Liver (tissue), 3 donors: ENCODE measurements at regions not wholly inside any gene's neighbourhood (a gene's known extent, or its start where the extent isn't known, plus 50 kb on each side); places are given as distances from the start of the nearest gene placed in this dataset.

Experiments
- FOXA1 ChIP-seq: IDR thresholded peaks from 2 replicates; pipeline ENCODE4 v1.6.1; 2016; ENCODE audit warnings: antibody characterized with exemption
- GABPA ChIP-seq, 2 donors: IDR thresholded peaks in 1 of 2; conservative IDR thresholded peaks in 1 of 2; 2 replicates each; pipeline ENCODE4 v1.6.1; 2016; ENCODE audit warnings: antibody characterized with exemption in 2 of 2, mild to moderate bottlenecking in 1 of 2, moderate library complexity in 1 of 2
- JUND ChIP-seq, 2 donors: IDR thresholded peaks; 2 replicates each; pipeline ENCODE4 v1.6.1; 2016; ENCODE audit warnings: antibody characterized with exemption in 2 of 2
- NR2F2 ChIP-seq: IDR thresholded peaks from 2 replicates; pipeline ENCODE4 v1.6.1; 2016; ENCODE audit warnings: antibody characterized with exemption
- SP1 ChIP-seq: IDR thresholded peaks from 2 replicates; pipeline ENCODE4 v1.6.1; 2018; ENCODE audit warnings: antibody characterized with exemption, mild to moderate bottlenecking
- YY1 ChIP-seq: IDR thresholded peaks from 2 replicates; pipeline ENCODE4 v1.6.1; 2016; ENCODE audit warnings: antibody characterized with exemption, mild to moderate bottlenecking
- TF ChIP-seq, protein P1 (sequence below): fragments of 150-350 bp; IDR thresholded peaks from 2 replicates; pipeline ENCODE4 v1.5.1; 2017; ENCODE audit warnings: improper control_type of control experiment, low read depth, low read length; ENCODE audit not compliant: missing input control
- TF ChIP-seq, protein P2 (sequence below): IDR thresholded peaks from 2 replicates; pipeline ENCODE4 v1.6.1; 2016; ENCODE audit warnings: antibody characterized with exemption
- TF ChIP-seq, protein P3 (sequence below): IDR thresholded peaks from 2 replicates; pipeline ENCODE4 v1.6.1; 2016; ENCODE audit warnings: antibody characterized with exemption, mild to moderate bottlenecking
- TF ChIP-seq, protein P4 (sequence below): IDR thresholded peaks from 2 replicates; pipeline ENCODE4 v1.6.1; 2016; ENCODE audit warnings: antibody characterized with exemption
- donor health status: healthy.
- donor health status: healthy.

DNA sequence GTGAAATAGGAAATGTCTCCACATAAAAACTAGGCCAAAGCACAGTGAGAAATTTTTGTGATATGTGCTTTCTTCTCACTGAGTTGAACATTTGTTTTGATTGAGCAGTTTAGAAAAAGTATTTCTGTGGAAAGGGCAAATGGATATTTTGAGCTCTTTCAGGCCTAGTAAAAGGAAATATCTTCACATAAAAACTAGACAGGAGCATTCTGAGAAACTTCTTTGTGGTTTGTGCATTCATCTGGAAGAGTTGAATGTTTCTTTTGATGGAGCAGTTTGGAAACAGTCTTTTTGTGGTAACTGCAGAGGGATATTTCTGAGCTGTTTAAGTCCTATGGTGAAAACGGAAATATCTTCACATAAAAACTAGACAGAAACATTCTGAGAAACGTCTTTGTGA is 582.7 kb upstream of the ALG10B start:
- TF ChIP-seq, protein P1, sequence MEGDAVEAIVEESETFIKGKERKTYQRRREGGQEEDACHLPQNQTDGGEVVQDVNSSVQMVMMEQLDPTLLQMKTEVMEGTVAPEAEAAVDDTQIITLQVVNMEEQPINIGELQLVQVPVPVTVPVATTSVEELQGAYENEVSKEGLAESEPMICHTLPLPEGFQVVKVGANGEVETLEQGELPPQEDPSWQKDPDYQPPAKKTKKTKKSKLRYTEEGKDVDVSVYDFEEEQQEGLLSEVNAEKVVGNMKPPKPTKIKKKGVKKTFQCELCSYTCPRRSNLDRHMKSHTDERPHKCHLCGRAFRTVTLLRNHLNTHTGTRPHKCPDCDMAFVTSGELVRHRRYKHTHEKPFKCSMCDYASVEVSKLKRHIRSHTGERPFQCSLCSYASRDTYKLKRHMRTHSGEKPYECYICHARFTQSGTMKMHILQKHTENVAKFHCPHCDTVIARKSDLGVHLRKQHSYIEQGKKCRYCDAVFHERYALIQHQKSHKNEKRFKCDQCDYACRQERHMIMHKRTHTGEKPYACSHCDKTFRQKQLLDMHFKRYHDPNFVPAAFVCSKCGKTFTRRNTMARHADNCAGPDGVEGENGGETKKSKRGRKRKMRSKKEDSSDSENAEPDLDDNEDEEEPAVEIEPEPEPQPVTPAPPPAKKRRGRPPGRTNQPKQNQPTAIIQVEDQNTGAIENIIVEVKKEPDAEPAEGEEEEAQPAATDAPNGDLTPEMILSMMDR: no peak
- TF ChIP-seq FOXA1: no peak
- TF ChIP-seq, protein P2, sequence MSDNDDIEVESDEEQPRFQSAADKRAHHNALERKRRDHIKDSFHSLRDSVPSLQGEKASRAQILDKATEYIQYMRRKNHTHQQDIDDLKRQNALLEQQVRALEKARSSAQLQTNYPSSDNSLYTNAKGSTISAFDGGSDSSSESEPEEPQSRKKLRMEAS: no peak
- no peak for TF ChIP-seq NR2F2
- TF ChIP-seq, protein P3, sequence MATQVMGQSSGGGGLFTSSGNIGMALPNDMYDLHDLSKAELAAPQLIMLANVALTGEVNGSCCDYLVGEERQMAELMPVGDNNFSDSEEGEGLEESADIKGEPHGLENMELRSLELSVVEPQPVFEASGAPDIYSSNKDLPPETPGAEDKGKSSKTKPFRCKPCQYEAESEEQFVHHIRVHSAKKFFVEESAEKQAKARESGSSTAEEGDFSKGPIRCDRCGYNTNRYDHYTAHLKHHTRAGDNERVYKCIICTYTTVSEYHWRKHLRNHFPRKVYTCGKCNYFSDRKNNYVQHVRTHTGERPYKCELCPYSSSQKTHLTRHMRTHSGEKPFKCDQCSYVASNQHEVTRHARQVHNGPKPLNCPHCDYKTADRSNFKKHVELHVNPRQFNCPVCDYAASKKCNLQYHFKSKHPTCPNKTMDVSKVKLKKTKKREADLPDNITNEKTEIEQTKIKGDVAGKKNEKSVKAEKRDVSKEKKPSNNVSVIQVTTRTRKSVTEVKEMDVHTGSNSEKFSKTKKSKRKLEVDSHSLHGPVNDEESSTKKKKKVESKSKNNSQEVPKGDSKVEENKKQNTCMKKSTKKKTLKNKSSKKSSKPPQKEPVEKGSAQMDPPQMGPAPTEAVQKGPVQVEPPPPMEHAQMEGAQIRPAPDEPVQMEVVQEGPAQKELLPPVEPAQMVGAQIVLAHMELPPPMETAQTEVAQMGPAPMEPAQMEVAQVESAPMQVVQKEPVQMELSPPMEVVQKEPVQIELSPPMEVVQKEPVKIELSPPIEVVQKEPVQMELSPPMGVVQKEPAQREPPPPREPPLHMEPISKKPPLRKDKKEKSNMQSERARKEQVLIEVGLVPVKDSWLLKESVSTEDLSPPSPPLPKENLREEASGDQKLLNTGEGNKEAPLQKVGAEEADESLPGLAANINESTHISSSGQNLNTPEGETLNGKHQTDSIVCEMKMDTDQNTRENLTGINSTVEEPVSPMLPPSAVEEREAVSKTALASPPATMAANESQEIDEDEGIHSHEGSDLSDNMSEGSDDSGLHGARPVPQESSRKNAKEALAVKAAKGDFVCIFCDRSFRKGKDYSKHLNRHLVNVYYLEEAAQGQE: no peak
- TF ChIP-seq JUND (IDR thresholded peaks at IDR 0.05): no peak
- no peak for TF ChIP-seq GABPA (IDR thresholded peaks at IDR 0.05 in 1 of 2, conservative IDR thresholded peaks at IDR 0.05 in 1 of 2)
- no peak for TF ChIP-seq SP1
- TF ChIP-seq YY1: no peak
- TF ChIP-seq, protein P4, sequence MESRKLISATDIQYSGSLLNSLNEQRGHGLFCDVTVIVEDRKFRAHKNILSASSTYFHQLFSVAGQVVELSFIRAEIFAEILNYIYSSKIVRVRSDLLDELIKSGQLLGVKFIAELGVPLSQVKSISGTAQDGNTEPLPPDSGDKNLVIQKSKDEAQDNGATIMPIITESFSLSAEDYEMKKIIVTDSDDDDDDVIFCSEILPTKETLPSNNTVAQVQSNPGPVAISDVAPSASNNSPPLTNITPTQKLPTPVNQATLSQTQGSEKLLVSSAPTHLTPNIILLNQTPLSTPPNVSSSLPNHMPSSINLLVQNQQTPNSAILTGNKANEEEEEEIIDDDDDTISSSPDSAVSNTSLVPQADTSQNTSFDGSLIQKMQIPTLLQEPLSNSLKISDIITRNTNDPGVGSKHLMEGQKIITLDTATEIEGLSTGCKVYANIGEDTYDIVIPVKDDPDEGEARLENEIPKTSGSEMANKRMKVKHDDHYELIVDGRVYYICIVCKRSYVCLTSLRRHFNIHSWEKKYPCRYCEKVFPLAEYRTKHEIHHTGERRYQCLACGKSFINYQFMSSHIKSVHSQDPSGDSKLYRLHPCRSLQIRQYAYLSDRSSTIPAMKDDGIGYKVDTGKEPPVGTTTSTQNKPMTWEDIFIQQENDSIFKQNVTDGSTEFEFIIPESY: no peak
